Natural killer cell (primary cell): ENCODE measurements at regions not wholly inside any gene's neighbourhood (a gene's known extent, or its start where the extent isn't known, plus 50 kb on each side); places are given as distances from the start of the nearest gene placed in this dataset.
"Not testable (repeated sequence)": the region's sequence is repeated elsewhere in the genome, so short reads cannot be mapped to it uniquely, and the experiment has no call there.

ENCODE experiments used
- ATAC-seq, 3 donors: fragments of 150-1000 bp in 2 of 3; fragments of 200-7000 bp in 1 of 3; cut with Tn5 transposase; 1 replicate in 1 of 3; 2 replicates in 2 of 3; pipeline ENCODE4 v1.10.0; 2021; ENCODE audit warnings: mild to moderate bottlenecking in 2 of 3, moderate library complexity in 2 of 3
- DNase-seq, 2 donors: peaks; one replicate each; pipeline versions ENCODE4 v3.0.0 to v3.0.0-alpha.2; 2013 to 2021; ENCODE audit warnings: mixed read lengths in 1 of 2
- H3K27ac ChIP-seq: one replicate; pipeline ENCODE4 v1.5.1; 2013; ENCODE audit warnings: mild to moderate bottlenecking, low read length
- H3K27me3 ChIP-seq: one replicate; pipeline ENCODE4 v1.6.1; 2013; ENCODE audit warnings: low read length; ENCODE audit not compliant: control insufficient read depth, insufficient read depth
- H3K36me3 ChIP-seq: one replicate; pipeline ENCODE4 v1.6.1; 2013; ENCODE audit warnings: low read length; ENCODE audit not compliant: control insufficient read depth, insufficient read depth
- H3K4me1 ChIP-seq: one replicate; pipeline ENCODE4 v1.6.1; 2013; ENCODE audit warnings: low read length; ENCODE audit not compliant: control insufficient read depth, insufficient read depth
- H3K4me3 ChIP-seq: one replicate; pipeline ENCODE4 v1.5.1; 2013; ENCODE audit warnings: low read length
- H3K9me3 ChIP-seq: one replicate; pipeline ENCODE4 v1.6.1; 2013; ENCODE audit warnings: low read length; ENCODE audit not compliant: control insufficient read depth, insufficient read depth
- H3K27ac Mint-ChIP-seq, 2 donors: one replicate each; pipeline ENCODE4 v1.8.0; 2022; ENCODE audit warnings: mild to moderate bottlenecking in 2 of 2, mixed read lengths in 2 of 2, moderate library complexity in 1 of 2
- H3K27me3 Mint-ChIP-seq, 2 donors: one replicate each; pipeline ENCODE4 v1.8.0; 2022; ENCODE audit warnings: low read depth in 2 of 2, mixed read lengths in 2 of 2
- H3K36me3 Mint-ChIP-seq: one replicate; pipeline ENCODE4 v1.8.0; 2022; ENCODE audit warnings: mixed read lengths
- H3K4me1 Mint-ChIP-seq, 2 donors: one replicate each; pipeline ENCODE4 v1.8.0; 2022; ENCODE audit warnings: mixed read lengths in 2 of 2
- H3K4me3 Mint-ChIP-seq: one replicate; pipeline ENCODE4 v1.8.0; 2022; ENCODE audit warnings: mild to moderate bottlenecking, moderate library complexity, mixed read lengths
- H3K9me3 Mint-ChIP-seq, 2 donors: one replicate each; pipeline ENCODE4 v1.8.0; 2022; ENCODE audit warnings: mixed read lengths in 2 of 2
- WGBS: methylation state at CpG from one replicate; pipeline ENCODE4 v1.1.7; 2013; ENCODE audit warnings: missing lambda C conversion rate; ENCODE audit not compliant: insufficient coverage; 5-methylcytosine and 5-hydroxymethylcytosine counted together
- intact Hi-C: fragments of 100-400 bp; cut with micrococcal nuclease; formaldehyde crosslinking; loops from one replicate; pipeline ENCODE4 v1.14.2; 2022
- TF ChIP-seq, protein P1 (sequence below): fragments of 200-600 bp; IDR thresholded peaks from one replicate; pipeline ENCODE4 v1.8.0; 2022; ENCODE audit warnings: antibody characterized with exemption

DNA sequence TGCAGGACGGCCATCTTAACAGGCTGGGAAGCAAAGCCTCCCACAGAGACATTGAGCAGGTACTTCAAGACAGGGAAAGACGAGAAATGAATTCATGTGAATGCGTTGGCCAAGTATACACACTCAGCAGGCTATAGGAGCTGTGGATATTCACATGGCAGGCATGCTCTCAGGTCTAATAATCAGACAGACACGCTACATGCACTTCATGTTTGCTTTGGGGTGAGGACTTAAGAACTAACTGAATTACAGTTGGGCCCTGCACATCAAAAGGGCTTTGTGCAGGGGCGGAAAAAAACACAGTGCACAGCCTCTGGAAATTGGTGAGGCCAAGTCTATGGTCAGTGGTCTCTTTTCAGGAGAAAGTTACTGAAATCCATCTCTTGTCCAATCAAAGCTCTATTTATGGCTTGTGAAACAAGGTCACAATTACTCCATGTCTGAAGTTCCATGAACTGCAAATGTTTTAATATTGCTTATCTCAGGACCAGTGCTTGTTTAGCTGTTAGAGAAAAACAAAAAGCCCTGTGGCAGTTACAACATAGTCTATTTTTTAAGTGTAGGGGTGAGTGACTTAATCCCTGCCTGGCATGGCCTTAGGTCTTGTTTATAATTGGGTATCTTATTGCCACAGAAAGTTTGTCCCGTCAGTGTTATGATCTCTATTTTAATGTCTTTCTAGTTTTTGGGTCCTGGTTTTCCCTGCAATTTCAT is 100.6 kb upstream of the GOLGA6L6 start:
- intact Hi-C loops, result loop anchor here (2.0 kb wide), 1 partner anchor 17 kb away; no protein-coding TSS in a partner anchor
- Mint-ChIP-seq H3K4me1 (peaks cover 4 to 5% of the 10 kb centered on the region in 2 donors), H3K4me3 (no peak overlapping the region), H3K36me3 (no peaks in the 10 kb centered on the region), H3K9me3 (no peaks in the 10 kb centered on the region), H3K27ac (peak overlapping the region in 1 of 2 donors; percentile 34), H3K27me3 (no peaks in the 10 kb centered on the region)
- whole genome bisulfite sequencing, result 87% methylated on average over 6 of the region's 6 CpGs
- TF ChIP-seq, protein P1, sequence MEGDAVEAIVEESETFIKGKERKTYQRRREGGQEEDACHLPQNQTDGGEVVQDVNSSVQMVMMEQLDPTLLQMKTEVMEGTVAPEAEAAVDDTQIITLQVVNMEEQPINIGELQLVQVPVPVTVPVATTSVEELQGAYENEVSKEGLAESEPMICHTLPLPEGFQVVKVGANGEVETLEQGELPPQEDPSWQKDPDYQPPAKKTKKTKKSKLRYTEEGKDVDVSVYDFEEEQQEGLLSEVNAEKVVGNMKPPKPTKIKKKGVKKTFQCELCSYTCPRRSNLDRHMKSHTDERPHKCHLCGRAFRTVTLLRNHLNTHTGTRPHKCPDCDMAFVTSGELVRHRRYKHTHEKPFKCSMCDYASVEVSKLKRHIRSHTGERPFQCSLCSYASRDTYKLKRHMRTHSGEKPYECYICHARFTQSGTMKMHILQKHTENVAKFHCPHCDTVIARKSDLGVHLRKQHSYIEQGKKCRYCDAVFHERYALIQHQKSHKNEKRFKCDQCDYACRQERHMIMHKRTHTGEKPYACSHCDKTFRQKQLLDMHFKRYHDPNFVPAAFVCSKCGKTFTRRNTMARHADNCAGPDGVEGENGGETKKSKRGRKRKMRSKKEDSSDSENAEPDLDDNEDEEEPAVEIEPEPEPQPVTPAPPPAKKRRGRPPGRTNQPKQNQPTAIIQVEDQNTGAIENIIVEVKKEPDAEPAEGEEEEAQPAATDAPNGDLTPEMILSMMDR, result peak; percentile 6
- H3K27ac ChIP-seq, result no peak overlapping the region
- no peaks in the 10 kb centered on the region for H3K27me3 ChIP-seq
- ATAC-seq (no peak), DNase-seq (no peak)
- H3K9me3 ChIP-seq, result no peaks in the 10 kb centered on the region
- peaks cover 11% of the 10 kb centered on the region for H3K4me1 ChIP-seq
- no peaks in the 10 kb centered on the region for H3K36me3 ChIP-seq
- H3K4me3 ChIP-seq, result no peak overlapping the region

DNA sequence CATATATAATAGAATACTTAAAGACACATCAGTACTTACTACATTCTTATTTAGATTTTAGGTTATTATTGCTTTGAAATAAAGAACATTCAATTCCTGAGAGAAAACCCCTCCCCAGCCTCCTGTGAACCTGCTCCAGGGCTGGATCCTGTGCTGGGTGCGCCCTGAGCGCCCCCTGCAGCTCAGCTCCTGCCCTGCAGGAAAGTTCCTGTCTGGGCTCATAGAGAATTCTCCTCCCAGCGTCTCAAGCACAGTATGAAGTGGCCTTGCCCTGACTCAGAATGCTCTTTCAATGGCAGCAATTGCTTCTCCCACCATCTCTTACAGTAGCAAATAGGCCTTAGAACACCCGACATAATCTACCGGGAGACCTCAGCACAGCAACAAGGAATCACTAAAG is 98.8 kb upstream of the GOLGA6L6 start:
- ATAC-seq, result peak; percentile 69 to 80 (median 80)
- H3K4me3 Mint-ChIP-seq, DNase-seq, intact Hi-C loops, H3K27ac Mint-ChIP-seq, H3K9me3 Mint-ChIP-seq, H3K27me3 ChIP-seq, H3K36me3 Mint-ChIP-seq, H3K36me3 ChIP-seq, H3K4me1 Mint-ChIP-seq, H3K27ac ChIP-seq, H3K27me3 Mint-ChIP-seq, H3K4me1 ChIP-seq, H3K9me3 ChIP-seq, H3K4me3 ChIP-seq: not testable (repeated sequence)
- 27% methylated on average over 2 of the region's 5 CpGs for WGBS
- TF ChIP-seq, protein P1, result peak; percentile 30

DNA sequence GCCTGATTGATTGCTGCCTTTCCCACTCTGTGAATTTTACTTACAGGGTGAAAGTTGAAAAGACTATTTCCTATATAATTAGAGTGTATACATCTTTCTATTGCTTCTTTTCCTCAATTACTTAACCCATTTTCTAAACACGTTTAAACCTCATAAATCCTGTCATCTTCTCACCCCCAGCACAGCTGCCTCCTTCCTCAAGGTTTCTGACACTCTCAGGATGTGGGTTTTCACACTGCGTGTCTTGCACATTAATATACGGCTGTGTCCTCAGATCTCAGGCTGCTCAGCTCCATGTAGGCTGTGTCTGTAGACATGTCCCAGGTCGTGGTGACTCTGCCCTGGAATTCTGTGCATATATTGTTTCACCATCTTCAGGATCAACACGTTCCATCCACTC is 97.6 kb upstream of the GOLGA6L6 start:
- H3K9me3 Mint-ChIP-seq, H3K9me3 ChIP-seq, H3K4me3 ChIP-seq, H3K27me3 ChIP-seq, DNase-seq, H3K4me3 Mint-ChIP-seq, H3K36me3 ChIP-seq, H3K36me3 Mint-ChIP-seq, H3K4me1 ChIP-seq, H3K27me3 Mint-ChIP-seq, H3K27ac ChIP-seq, H3K27ac Mint-ChIP-seq, intact Hi-C loops, H3K4me1 Mint-ChIP-seq: not testable (repeated sequence)
- ATAC-seq, result peak; percentile 46 to 84 (median 68)
- no CpG with 5 or more reads among the region's 5 CpGs for WGBS

DNA sequence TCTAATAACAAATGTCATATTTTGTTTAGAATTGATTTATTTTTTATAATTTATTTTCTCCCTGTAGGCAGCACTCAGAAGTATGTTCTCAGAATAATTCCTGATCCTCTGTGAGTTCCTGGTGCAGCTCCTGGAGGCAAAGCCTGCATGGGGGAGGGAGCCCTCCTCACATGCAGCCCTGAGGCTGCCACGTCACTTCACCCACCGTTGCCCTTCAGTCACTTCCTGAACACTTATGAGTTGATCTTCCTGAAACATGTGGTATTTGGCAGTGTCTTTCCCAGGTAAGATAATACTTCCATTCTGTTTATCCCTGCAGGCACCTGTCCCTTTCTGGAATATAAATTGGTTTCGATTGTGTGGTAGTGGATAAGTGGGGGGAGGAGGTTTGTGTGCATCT is 95.9 kb upstream of the GOLGA6L6 start:
- H3K4me3 Mint-ChIP-seq, H3K27me3 ChIP-seq, H3K27me3 Mint-ChIP-seq, H3K36me3 ChIP-seq, intact Hi-C loops, H3K36me3 Mint-ChIP-seq, H3K4me1 Mint-ChIP-seq, H3K4me3 ChIP-seq, DNase-seq, H3K9me3 Mint-ChIP-seq, H3K27ac ChIP-seq, H3K9me3 ChIP-seq, H3K27ac Mint-ChIP-seq, H3K4me1 ChIP-seq: not testable (repeated sequence)
- WGBS, result no CpG with 5 or more reads among the region's 3 CpGs
- ATAC-seq, result peak in 2 of 3 donors; percentile 26 to 42

DNA sequence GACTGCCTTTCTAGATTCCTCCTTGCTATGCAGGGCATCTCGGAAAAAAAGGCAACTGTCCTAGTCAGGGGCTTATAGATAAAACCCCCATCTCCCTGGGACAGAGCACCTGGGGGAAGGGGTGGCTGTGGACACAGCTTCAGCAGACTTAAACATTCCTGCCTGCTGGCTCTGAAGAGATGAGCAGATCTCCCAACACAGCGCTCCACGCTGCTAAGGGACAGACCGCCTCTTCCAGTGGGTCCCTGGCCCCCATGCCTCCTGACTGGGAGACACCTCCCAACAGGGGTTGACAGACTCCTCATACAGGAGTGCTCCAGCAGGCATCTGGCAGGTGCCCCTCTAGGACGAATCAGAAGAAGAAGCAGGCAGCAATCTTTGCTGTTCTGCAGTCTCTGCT is 87.9 kb upstream of the GOLGA6L6 start:
- intact Hi-C loops, ATAC-seq: not testable (repeated sequence)

DNA sequence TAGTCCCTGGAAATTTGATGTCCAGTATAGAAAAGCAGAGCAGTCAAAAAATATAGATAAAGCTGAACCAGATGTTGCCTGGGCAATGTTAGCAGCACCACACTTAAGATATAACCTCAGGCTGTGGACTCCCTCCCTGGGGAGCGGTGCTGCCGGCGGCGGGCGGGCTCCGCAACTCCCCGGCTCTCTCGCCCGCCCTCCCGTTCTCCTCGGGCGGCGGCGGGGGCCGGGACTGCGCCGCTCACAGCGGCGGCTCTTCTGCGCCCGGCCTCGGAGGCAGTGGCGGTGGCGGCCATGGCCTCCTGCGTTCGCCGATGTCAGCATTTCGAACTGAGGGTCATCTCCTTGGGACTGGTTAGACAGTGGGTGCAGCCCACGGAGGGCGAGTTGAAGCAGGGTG is 86.9 kb upstream of the GOLGA6L6 start:
- DNase-seq, intact Hi-C loops, H3K4me1 Mint-ChIP-seq, H3K27me3 ChIP-seq, H3K9me3 ChIP-seq, H3K36me3 ChIP-seq, H3K36me3 Mint-ChIP-seq, H3K27me3 Mint-ChIP-seq, H3K4me1 ChIP-seq, H3K4me3 Mint-ChIP-seq, H3K4me3 ChIP-seq, H3K27ac ChIP-seq, H3K9me3 Mint-ChIP-seq, H3K27ac Mint-ChIP-seq: not testable (repeated sequence)
- no CpG with 5 or more reads among the region's 30 CpGs for WGBS
- ATAC-seq, result peak; percentile 27 to 73 (median 44)

More for the DNA sequence above, 87.9 kb upstream of the GOLGA6L6 start:
- H3K4me3 Mint-ChIP-seq, H3K9me3 Mint-ChIP-seq, H3K36me3 Mint-ChIP-seq, H3K27ac ChIP-seq, H3K9me3 ChIP-seq, H3K27ac Mint-ChIP-seq, H3K27me3 Mint-ChIP-seq, H3K4me1 Mint-ChIP-seq, H3K4me3 ChIP-seq, H3K36me3 ChIP-seq, DNase-seq, H3K27me3 ChIP-seq, H3K4me1 ChIP-seq: not testable (repeated sequence)
- 95% methylated on average over 4 of the region's 5 CpGs for WGBS

DNA sequence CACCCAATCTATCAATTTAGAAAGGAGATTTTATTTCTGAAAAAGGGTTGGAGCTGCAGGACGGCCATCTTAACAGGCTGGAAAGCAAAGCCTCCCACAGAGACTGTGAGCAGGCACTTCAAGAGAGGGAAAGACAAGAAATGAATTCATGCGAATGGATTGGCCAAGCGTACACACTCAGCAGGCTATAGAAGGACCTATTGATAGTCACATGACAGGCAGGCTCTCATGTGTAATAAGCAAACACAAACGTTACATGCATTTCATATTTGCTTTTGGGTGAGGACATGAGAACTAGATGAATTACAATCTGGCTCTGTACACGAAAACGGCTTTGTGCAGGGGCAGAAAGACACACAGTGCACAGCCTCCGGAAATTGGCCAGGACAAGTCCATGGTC is 83.9 kb upstream of the GOLGA6L6 start:
- intact Hi-C loops, ATAC-seq, H3K9me3 ChIP-seq, H3K4me1 ChIP-seq, H3K4me1 Mint-ChIP-seq, H3K4me3 ChIP-seq, H3K4me3 Mint-ChIP-seq, H3K27me3 Mint-ChIP-seq, H3K27me3 ChIP-seq, H3K36me3 ChIP-seq, H3K27ac ChIP-seq, DNase-seq, H3K36me3 Mint-ChIP-seq, H3K9me3 Mint-ChIP-seq, H3K27ac Mint-ChIP-seq: not testable (repeated sequence)
- no CpG with 5 or more reads among the region's 7 CpGs for WGBS
